ENCODE measurements at regions not wholly inside any gene's neighbourhood (a gene's known extent, or its start where the extent isn't known, plus 50 kb on each side); places are given as distances from the start of the nearest gene placed in this dataset.

DNA sequence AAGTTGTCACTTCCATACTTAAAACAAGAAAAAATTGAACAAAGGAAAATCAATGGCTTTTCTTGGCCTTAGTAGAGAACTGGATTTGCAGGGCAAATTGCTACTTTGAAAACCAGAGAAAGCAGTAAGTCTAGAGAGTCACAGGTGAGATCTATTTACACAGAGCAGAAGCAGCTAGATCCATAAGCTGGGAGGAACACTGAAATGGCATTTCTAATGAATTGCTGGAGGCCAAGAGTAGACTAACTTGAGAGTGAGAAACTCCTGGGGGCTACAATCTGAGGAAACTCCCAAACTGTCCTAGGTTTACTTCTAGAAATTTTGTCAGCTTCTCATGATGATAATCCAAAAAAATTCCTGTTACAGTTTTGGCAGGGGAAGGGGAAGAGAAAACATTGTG is 133.3 kb downstream of the SPCS3 start (continued):
- TF ChIP-seq ZNF589 (CRISPR knock-in tag; conservative IDR thresholded peaks at IDR 0.05) (no peak), REL (CRISPR knock-in tag; conservative IDR thresholded peaks at IDR 0.05) (no peak), TCF7L2 (IDR thresholded peaks at IDR 0.05; ENCODE audit: low read depth, low read length) (no peak), ZBTB3 (CRISPR knock-in tag; IDR thresholded peaks at IDR 0.05; ENCODE audit: borderline replicate concordance, low read depth) (no peak), RCOR2 (CRISPR knock-in tag; IDR thresholded peaks at IDR 0.05) (no peak), ZNF329 (CRISPR knock-in tag; IDR thresholded peaks at IDR 0.05; ENCODE audit: low read depth) (no peak), ARNT2 (CRISPR knock-in tag; IDR thresholded peaks at IDR 0.05; ENCODE audit: low read depth) (no peak)

DNA sequence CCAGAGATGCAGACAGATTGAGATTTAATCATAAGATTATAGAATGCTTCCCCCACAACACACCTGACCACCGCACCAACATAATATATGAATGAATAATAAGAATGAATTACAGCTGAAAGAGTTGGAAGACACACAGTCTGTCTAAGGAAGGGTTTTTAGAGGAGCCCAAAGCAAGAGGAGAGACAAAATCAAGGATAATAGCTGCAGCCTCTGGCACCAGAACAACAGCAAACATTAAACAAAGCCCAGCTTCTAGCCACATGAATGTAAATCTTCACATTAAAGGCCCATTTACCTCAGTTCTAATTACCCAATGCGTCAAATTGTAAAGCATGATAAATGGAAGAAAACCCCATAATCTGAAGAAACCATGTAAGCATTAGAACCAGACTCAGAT is 133.9 kb downstream of the SPCS3 start:
- DNase-seq (ENCODE audit: low spot score) (no peak), FAIRE-seq (no peak), ATAC-seq (no peak)
- Histone ChIP-seq H3K36me3 (replicated peaks in 1 of 2; ENCODE audit: control insufficient read depth in 1 of 2, insufficient read depth in 2 of 2, low read length in 2 of 2) (no peaks in the 10 kb centered on the region), H3K27me3 (ENCODE audit: control insufficient read depth in 1 of 2, insufficient read depth in 2 of 2, low read length in 2 of 2) (no peaks in the 10 kb centered on the region), H3K9me3 (ENCODE audit: low read length) (no peaks in the 10 kb centered on the region), H4K20me1 (ENCODE audit: insufficient read depth, low read length) (no peaks in the 10 kb centered on the region), H3K4me3 (replicated peaks in 1 of 3; ENCODE audit: insufficient read depth in 1 of 3, low read depth in 2 of 3, low read length in 3 of 3) (no peak overlapping the region), H3K79me2 (ENCODE audit: insufficient read depth, low read length) (no peaks in the 10 kb centered on the region), H3K27ac (ENCODE audit: extremely low read length, insufficient read depth, low read length) (no peak overlapping the region), H2AFZ (ENCODE audit: low read length) (no peak overlapping the region), H3K9ac (ENCODE audit: insufficient read depth, low read depth, low read length) (no peak overlapping the region), H3K4me2 (ENCODE audit: low read depth, low read length) (no peak overlapping the region), H3K4me1 (ENCODE audit: insufficient read depth, low read length) (no peaks in the 10 kb centered on the region)
- ChIA-PET CTCF (ENCODE audit: low intra/inter-chr PET ratio, low total read pairs) (no interaction called here), POLR2A (no interaction called here)
- no TSS peak for BruUV-seq (replicated peaks)
- intact Hi-C loops (cut with micrococcal nuclease; ENCODE audit: unreplicated experiment) (no loop called here), in situ Hi-C loops (cut with HindIII; ENCODE audit: extremely low pct_ligation_motif_present, low pct_unique_long_range_greater_than_20kb) (no loop called here)
- 0% methylated on average over 2 of the region's 2 CpGs for WGBS (ENCODE audit: low lambda C conversion rate)
- TF ChIP-seq TCF7 (IDR thresholded peaks at IDR 0.05; ENCODE audit: low read depth), result no peak
- no peak for TF ChIP-seq ZNF451 (CRISPR knock-in tag; IDR thresholded peaks at IDR 0.05)
- no peak for TF ChIP-seq ZKSCAN8 (CRISPR knock-in tag; IDR thresholded peaks at IDR 0.05; ENCODE audit: borderline replicate concordance)
- no peak for TF ChIP-seq IRX3 (CRISPR knock-in tag; IDR thresholded peaks at IDR 0.05; ENCODE audit: borderline replicate concordance, low read depth)
- TF ChIP-seq HDAC1 (CRISPR knock-in tag; IDR thresholded peaks at IDR 0.05), result no peak
- no peak for TF ChIP-seq ZNF569 (CRISPR knock-in tag; IDR thresholded peaks at IDR 0.05; ENCODE audit: borderline replicate concordance)
- no peak for TF ChIP-seq SALL1 (CRISPR knock-in tag; IDR thresholded peaks at IDR 0.05)
- TF ChIP-seq, protein P1, sequence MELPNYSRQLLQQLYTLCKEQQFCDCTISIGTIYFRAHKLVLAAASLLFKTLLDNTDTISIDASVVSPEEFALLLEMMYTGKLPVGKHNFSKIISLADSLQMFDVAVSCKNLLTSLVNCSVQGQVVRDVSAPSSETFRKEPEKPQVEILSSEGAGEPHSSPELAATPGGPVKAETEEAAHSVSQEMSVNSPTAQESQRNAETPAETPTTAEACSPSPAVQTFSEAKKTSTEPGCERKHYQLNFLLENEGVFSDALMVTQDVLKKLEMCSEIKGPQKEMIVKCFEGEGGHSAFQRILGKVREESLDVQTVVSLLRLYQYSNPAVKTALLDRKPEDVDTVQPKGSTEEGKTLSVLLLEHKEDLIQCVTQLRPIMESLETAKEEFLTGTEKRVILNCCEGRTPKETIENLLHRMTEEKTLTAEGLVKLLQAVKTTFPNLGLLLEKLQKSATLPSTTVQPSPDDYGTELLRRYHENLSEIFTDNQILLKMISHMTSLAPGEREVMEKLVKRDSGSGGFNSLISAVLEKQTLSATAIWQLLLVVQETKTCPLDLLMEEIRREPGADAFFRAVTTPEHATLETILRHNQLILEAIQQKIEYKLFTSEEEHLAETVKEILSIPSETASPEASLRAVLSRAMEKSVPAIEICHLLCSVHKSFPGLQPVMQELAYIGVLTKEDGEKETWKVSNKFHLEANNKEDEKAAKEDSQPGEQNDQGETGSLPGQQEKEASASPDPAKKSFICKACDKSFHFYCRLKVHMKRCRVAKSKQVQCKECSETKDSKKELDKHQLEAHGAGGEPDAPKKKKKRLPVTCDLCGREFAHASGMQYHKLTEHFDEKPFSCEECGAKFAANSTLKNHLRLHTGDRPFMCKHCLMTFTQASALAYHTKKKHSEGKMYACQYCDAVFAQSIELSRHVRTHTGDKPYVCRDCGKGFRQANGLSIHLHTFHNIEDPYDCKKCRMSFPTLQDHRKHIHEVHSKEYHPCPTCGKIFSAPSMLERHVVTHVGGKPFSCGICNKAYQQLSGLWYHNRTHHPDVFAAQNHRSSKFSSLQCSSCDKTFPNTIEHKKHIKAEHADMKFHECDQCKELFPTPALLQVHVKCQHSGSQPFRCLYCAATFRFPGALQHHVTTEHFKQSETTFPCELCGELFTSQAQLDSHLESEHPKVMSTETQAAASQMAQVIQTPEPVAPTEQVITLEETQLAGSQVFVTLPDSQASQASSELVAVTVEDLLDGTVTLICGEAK (IDR thresholded peaks at IDR 0.05), result no peak
- TF ChIP-seq, protein P1 (CRISPR knock-in tag; IDR thresholded peaks at IDR 0.05), result no peak
- TF ChIP-seq NR3C1 (CRISPR knock-in tag; IDR thresholded peaks at IDR 0.05), result no peak
